ENCODE measurements at regions not wholly inside any gene's neighbourhood (a gene's known extent, or its start where the extent isn't known, plus 50 kb on each side); places are given as distances from the start of the nearest gene placed in this dataset.

- Mint-ChIP-seq H3K36me3 (no peaks in the 10 kb centered on the region), H3K27ac (no peak overlapping the region), H3K4me3 (no peak overlapping the region), H3K4me1 (no peaks in the 10 kb centered on the region), H3K27me3 (ENCODE audit: low read depth) (no peaks in the 10 kb centered on the region; the same call in 1 of the 2 replicates), H3K9me3 (no peaks in the 10 kb centered on the region)
- ChIA-PET POLR2A (no interaction called here), CTCF (no interaction called here)
- no peak for DNase-seq (ENCODE audit: low spot score)
- no peak for ATAC-seq
- TF ChIP-seq RORB (CRISPR knock-in tag; IDR thresholded peaks at IDR 0.05) (no peak), USF2 (CRISPR knock-in tag; IDR thresholded peaks at IDR 0.05) (no peak), ATF2 (CRISPR knock-in tag; IDR thresholded peaks at IDR 0.05; ENCODE audit: borderline replicate concordance, low read depth) (no peak), MXD4 (CRISPR knock-in tag; IDR thresholded peaks at IDR 0.05; ENCODE audit: borderline replicate concordance) (no peak), GRHL2 (CRISPR knock-in tag; IDR thresholded peaks at IDR 0.05; ENCODE audit: insufficient replicate concordance, severe bottlenecking) (no peak), ZNF396 (CRISPR knock-in tag; IDR thresholded peaks at IDR 0.05; ENCODE audit: borderline replicate concordance) (no peak), ESRRA (CRISPR knock-in tag; IDR thresholded peaks at IDR 0.05; ENCODE audit: borderline replicate concordance) (no peak), HMGA2 (CRISPR knock-in tag; IDR thresholded peaks at IDR 0.05) (no peak), ETV6 (CRISPR knock-in tag; IDR thresholded peaks at IDR 0.05) (no peak), NR2C2 (CRISPR knock-in tag; IDR thresholded peaks at IDR 0.05) (no peak)
- TF ChIP-seq, protein P1, sequence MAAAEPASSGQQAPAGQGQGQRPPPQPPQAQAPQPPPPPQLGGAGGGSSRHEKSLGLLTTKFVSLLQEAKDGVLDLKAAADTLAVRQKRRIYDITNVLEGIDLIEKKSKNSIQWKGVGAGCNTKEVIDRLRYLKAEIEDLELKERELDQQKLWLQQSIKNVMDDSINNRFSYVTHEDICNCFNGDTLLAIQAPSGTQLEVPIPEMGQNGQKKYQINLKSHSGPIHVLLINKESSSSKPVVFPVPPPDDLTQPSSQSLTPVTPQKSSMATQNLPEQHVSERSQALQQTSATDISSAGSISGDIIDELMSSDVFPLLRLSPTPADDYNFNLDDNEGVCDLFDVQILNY (CRISPR knock-in tag; IDR thresholded peaks at IDR 0.05) = no peak
Measured at GRCh38 chr10:109282510-109282909, 640.8 kb downstream of the XPNPEP1 start.

- ChIA-PET POLR2A (no interaction called here), CTCF (no interaction called here)
- Mint-ChIP-seq H3K9me3 (peaks cover 5% of the 10 kb centered on the region; the same call in 1 of the 2 replicates), H3K27ac (no peak overlapping the region), H3K4me1 (no peaks in the 10 kb centered on the region), H3K36me3 (no peaks in the 10 kb centered on the region), H3K4me3 (no peak overlapping the region), H3K27me3 (ENCODE audit: low read depth) (no peaks in the 10 kb centered on the region; the same call in 1 of the 2 replicates)
- ATAC-seq = no peak
- TF ChIP-seq, protein P2, sequence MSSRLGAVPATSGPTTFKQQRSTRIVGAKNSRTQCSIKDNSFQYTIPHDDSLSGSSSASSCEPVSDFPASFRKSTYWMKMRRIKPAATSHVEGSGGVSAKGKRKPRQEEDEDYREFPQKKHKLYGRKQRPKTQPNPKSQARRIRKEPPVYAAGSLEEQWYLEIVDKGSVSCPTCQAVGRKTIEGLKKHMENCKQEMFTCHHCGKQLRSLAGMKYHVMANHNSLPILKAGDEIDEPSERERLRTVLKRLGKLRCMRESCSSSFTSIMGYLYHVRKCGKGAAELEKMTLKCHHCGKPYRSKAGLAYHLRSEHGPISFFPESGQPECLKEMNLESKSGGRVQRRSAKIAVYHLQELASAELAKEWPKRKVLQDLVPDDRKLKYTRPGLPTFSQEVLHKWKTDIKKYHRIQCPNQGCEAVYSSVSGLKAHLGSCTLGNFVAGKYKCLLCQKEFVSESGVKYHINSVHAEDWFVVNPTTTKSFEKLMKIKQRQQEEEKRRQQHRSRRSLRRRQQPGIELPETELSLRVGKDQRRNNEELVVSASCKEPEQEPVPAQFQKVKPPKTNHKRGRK (CRISPR knock-in tag; IDR thresholded peaks at IDR 0.05; ENCODE audit: borderline replicate concordance) = no peak
- TF ChIP-seq, protein P3, sequence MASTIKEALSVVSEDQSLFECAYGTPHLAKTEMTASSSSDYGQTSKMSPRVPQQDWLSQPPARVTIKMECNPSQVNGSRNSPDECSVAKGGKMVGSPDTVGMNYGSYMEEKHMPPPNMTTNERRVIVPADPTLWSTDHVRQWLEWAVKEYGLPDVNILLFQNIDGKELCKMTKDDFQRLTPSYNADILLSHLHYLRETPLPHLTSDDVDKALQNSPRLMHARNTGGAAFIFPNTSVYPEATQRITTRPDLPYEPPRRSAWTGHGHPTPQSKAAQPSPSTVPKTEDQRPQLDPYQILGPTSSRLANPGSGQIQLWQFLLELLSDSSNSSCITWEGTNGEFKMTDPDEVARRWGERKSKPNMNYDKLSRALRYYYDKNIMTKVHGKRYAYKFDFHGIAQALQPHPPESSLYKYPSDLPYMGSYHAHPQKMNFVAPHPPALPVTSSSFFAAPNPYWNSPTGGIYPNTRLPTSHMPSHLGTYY (CRISPR knock-in tag; IDR thresholded peaks at IDR 0.05) = no peak
- TF ChIP-seq, protein P4, sequence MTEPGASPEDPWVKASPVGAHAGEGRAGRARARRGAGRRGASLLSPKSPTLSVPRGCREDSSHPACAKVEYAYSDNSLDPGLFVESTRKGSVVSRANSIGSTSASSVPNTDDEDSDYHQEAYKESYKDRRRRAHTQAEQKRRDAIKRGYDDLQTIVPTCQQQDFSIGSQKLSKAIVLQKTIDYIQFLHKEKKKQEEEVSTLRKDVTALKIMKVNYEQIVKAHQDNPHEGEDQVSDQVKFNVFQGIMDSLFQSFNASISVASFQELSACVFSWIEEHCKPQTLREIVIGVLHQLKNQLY (CRISPR knock-in tag; IDR thresholded peaks at IDR 0.05) = no peak
- no peak for TF ChIP-seq ESRRA (CRISPR knock-in tag; IDR thresholded peaks at IDR 0.05; ENCODE audit: borderline replicate concordance)
- no peak for TF ChIP-seq PRRX2 (CRISPR knock-in tag; IDR thresholded peaks at IDR 0.05)
- TF ChIP-seq MXD4 (CRISPR knock-in tag; IDR thresholded peaks at IDR 0.05; ENCODE audit: borderline replicate concordance) = no peak
- DNase-seq (ENCODE audit: low spot score) = no peak
Measured at GRCh38 chr10:109281347-109281746, 642.0 kb downstream of the XPNPEP1 start.

GRCh38 chr10:109280837-109281236 lies 642.5 kb downstream of the XPNPEP1 start:
- no peaks in the 10 kb centered on the region; the same call in 1 of the 2 replicates for H3K27me3 Mint-ChIP-seq (ENCODE audit: low read depth)
- ChIA-PET POLR2A (no interaction called here), CTCF (no interaction called here)
- H3K36me3 Mint-ChIP-seq = no peaks in the 10 kb centered on the region
- H3K9me3 Mint-ChIP-seq = peaks cover 5% of the 10 kb centered on the region; the same call in 1 of the 2 replicates
- H3K27ac Mint-ChIP-seq = no peak overlapping the region
- H3K4me3 Mint-ChIP-seq = no peak overlapping the region
- no peak for ATAC-seq
- no peak for DNase-seq (ENCODE audit: low spot score)
- TF ChIP-seq FOXP1 (CRISPR knock-in tag; IDR thresholded peaks at IDR 0.05; ENCODE audit: borderline replicate concordance) = no peak
- TF ChIP-seq, protein P5, sequence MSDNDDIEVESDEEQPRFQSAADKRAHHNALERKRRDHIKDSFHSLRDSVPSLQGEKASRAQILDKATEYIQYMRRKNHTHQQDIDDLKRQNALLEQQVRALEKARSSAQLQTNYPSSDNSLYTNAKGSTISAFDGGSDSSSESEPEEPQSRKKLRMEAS (CRISPR knock-in tag; IDR thresholded peaks at IDR 0.05) = no peak
- TF ChIP-seq IRF2 (CRISPR knock-in tag; IDR thresholded peaks at IDR 0.05; ENCODE audit: borderline replicate concordance, low read depth) = no peak
- TF ChIP-seq CBFB (CRISPR knock-in tag; IDR thresholded peaks at IDR 0.05; ENCODE audit: low read depth) = no peak
- no peak for TF ChIP-seq TEAD4 (CRISPR knock-in tag; IDR thresholded peaks at IDR 0.05)
- no peaks in the 10 kb centered on the region for H3K4me1 Mint-ChIP-seq

Measured in WTC11 (cell line).